H1 (cell line): ENCODE measurements at regions not wholly inside any gene's neighbourhood (a gene's known extent, or its start where the extent isn't known, plus 50 kb on each side); places are given as distances from the start of the nearest gene placed in this dataset.
A peak's percentile ranks its signal among the peaks of the same experiment; 100 is the strongest.

Source experiments
- CTCF ChIA-PET: fragments of 300-600 bp; sonication (Branson Sonifier 250); formaldehyde crosslinking; loops from one replicate; lab custom pipeline; 2021; ENCODE audit not compliant: partially characterized antibody; lab: Charles Lee
- POLR2A ChIA-PET: fragments of 300-600 bp; sonication (Branson Sonifier 250); formaldehyde crosslinking; loops from one replicate; lab custom pipeline; 2021; ENCODE audit warnings: inconsistent platforms; ENCODE audit not compliant: partially characterized antibody; lab: Charles Lee
- DNase-seq, 2 experiments: peaks; one replicate each; pipeline versions ENCODE4 v3.0.0 to v3.0.0-alpha.2; 2010 to 2022; ENCODE audit warnings: low spot score in 2 of 2, low read depth in 1 of 2, mixed read lengths in 1 of 2
- FAIRE-seq: peaks from 2 replicates; lab custom pipeline; 2011; peaks lifted over from hg19 to GRCh38; lab: Jason Lieb, UNC
- H2AFZ ChIP-seq: 2 replicates; pipeline ENCODE4 v1.8.1; 2012; ENCODE audit warnings: low read length, inconsistent platforms
- H2AK5ac ChIP-seq: 2 replicates; pipeline ENCODE4 v1.6.1; 2013; ENCODE audit warnings: low read depth, low read length
- H2BK120ac ChIP-seq: replicated peaks from 2 replicates; pipeline ENCODE3; 2013; ENCODE audit warnings: low read depth, low read length, inconsistent platforms
- H2BK12ac ChIP-seq: 2 replicates; pipeline ENCODE4 v1.6.1; 2013; ENCODE audit warnings: low read depth, low read length
- H2BK15ac ChIP-seq: 2 replicates; pipeline ENCODE4 v1.6.1; 2013; ENCODE audit warnings: low read length
- H2BK20ac ChIP-seq: 2 replicates; pipeline ENCODE4 v1.6.1; 2013; ENCODE audit warnings: low read length
- H2BK5ac ChIP-seq: 2 replicates; pipeline ENCODE4 v1.6.1; 2013; ENCODE audit warnings: low read depth, low read length
- H3K14ac ChIP-seq: 2 replicates; pipeline ENCODE4 v1.6.1; 2013; ENCODE audit warnings: inconsistent platforms; ENCODE audit not compliant: insufficient read length
- H3K18ac ChIP-seq: 2 replicates; pipeline ENCODE4 v1.6.1; 2013; ENCODE audit warnings: low read length; ENCODE audit errors: extremely low read depth
- H3K23ac ChIP-seq: 2 replicates; pipeline ENCODE4 v1.6.1; 2013; ENCODE audit warnings: inconsistent platforms; ENCODE audit not compliant: insufficient read length
- H3K23me2 ChIP-seq: 2 replicates; pipeline ENCODE4 v1.6.1; 2013; ENCODE audit warnings: low read depth, low read length
- H3K27ac ChIP-seq: 2 replicates; pipeline ENCODE4 v1.6.1; 2011; ENCODE audit warnings: low read depth, low read length, inconsistent platforms
- H3K27me3 ChIP-seq, 4 experiments: replicated peaks in 1 of 4; 1 replicate in 1 of 4; 2 replicates in 3 of 4; pipeline versions ENCODE4 v1.6.1 to v1.8.1; 2011 to 2013; ENCODE audit warnings: low read length in 3 of 4, mild to moderate bottlenecking in 3 of 4, inconsistent platforms in 2 of 4, mixed read lengths in 2 of 4, moderate library complexity in 1 of 4; ENCODE audit not compliant: control insufficient read depth in 3 of 4, insufficient read depth in 3 of 4; ENCODE audit errors: extremely low read depth in 1 of 4
- H3K36me3 ChIP-seq, 4 experiments: 2 replicates each; pipeline versions ENCODE4 v1.6.1 to v1.8.1; 2011 to 2013; ENCODE audit warnings: mild to moderate bottlenecking in 4 of 4, low read length in 3 of 4, moderate library complexity in 2 of 4, control low read depth in 1 of 4, inconsistent platforms in 1 of 4; ENCODE audit not compliant: insufficient read depth in 4 of 4, control insufficient read depth in 2 of 4
- H3K4ac ChIP-seq: replicated peaks from 2 replicates; pipeline ENCODE3; 2013; ENCODE audit warnings: low read length, low read depth, mixed read lengths, inconsistent platforms; ENCODE audit not compliant: insufficient read length
- H3K4me1 ChIP-seq, 4 experiments: replicated peaks in 1 of 4; 1 replicate in 1 of 4; 2 replicates in 3 of 4; pipeline versions ENCODE4 v1.6.1 to v1.8.1; 2011 to 2013; ENCODE audit warnings: low read length in 3 of 4, inconsistent platforms in 2 of 4, mixed read lengths in 1 of 4; ENCODE audit not compliant: insufficient read depth in 4 of 4, control insufficient read depth in 3 of 4
- H3K4me2 ChIP-seq, 2 experiments: 2 replicates each; pipeline versions ENCODE4 v1.6.1 to v1.8.1; 2011 to 2013; ENCODE audit warnings: low read depth in 2 of 2, low read length in 2 of 2, control low read depth in 1 of 2, inconsistent platforms in 1 of 2, mild to moderate bottlenecking in 1 of 2; ENCODE audit not compliant: insufficient read depth in 1 of 2
- H3K4me3 ChIP-seq, 4 experiments: fragments of 200-600, 300-600 bp in 1 of 4; sonication (generic), shearing (Covaris generic), sonication (Bioruptor Twin) in 1 of 4; 2 replicates each; pipeline versions ENCODE4 v1.5.1 to v1.8.1; 2011 to 2016; ENCODE audit warnings: low read length in 4 of 4, low read depth in 3 of 4, control low read depth in 2 of 4, inconsistent platforms in 2 of 4, mild to moderate bottlenecking in 2 of 4, mixed read lengths in 1 of 4, moderate library complexity in 1 of 4; ENCODE audit not compliant: insufficient read depth in 2 of 4; ENCODE audit errors: extremely low read depth in 1 of 4
- H3K56ac ChIP-seq: replicated peaks from 2 replicates; pipeline ENCODE3; 2013; ENCODE audit warnings: low read depth, mild to moderate bottlenecking, mixed read lengths, low read length, inconsistent platforms; ENCODE audit not compliant: insufficient read length
- H3K79me1 ChIP-seq: 2 replicates; pipeline ENCODE4 v1.6.1; 2013; ENCODE audit warnings: low read depth, low read length, control low read depth
- H3K79me2 ChIP-seq, 2 experiments: 2 replicates each; pipeline versions ENCODE4 v1.6.1 to v1.8.1; 2012 to 2013; ENCODE audit warnings: low read length in 2 of 2, mild to moderate bottlenecking in 2 of 2, inconsistent platforms in 1 of 2; ENCODE audit not compliant: insufficient read depth in 2 of 2, control insufficient read depth in 1 of 2
- H3K9ac ChIP-seq, 4 experiments: replicated peaks in 1 of 4; 1 replicate in 1 of 4; 2 replicates in 3 of 4; pipeline versions ENCODE4 v1.6.1 to v1.8.1; 2011 to 2013; ENCODE audit warnings: low read depth in 3 of 4, low read length in 3 of 4, control low read depth in 2 of 4, mild to moderate bottlenecking in 2 of 4, moderate library complexity in 2 of 4, inconsistent platforms in 1 of 4; ENCODE audit errors: extremely low read depth in 1 of 4
- H3K9me3 ChIP-seq, 2 experiments: 2 replicates each; pipeline versions ENCODE4 v1.6.1 to v1.8.1; 2012 to 2013; ENCODE audit warnings: mild to moderate bottlenecking in 2 of 2, moderate library complexity in 2 of 2, control low read depth in 1 of 2, inconsistent platforms in 1 of 2, low read depth in 1 of 2, low read length in 1 of 2, mixed read lengths in 1 of 2; ENCODE audit not compliant: insufficient read depth in 2 of 2
- H4K20me1 ChIP-seq, 2 experiments: replicated peaks in 1 of 2; 2 replicates each; pipeline versions ENCODE3 to v1.8.1; 2011 to 2013; ENCODE audit warnings: inconsistent platforms in 2 of 2, low read length in 2 of 2, mild to moderate bottlenecking in 1 of 2; ENCODE audit not compliant: insufficient read depth in 2 of 2, control insufficient read depth in 1 of 2
- H4K5ac ChIP-seq: 2 replicates; pipeline ENCODE4 v1.6.1; 2013; ENCODE audit warnings: low read length, low read depth, mixed read lengths, inconsistent platforms; ENCODE audit not compliant: insufficient read length
- H4K8ac ChIP-seq: 2 replicates; pipeline ENCODE4 v1.8.0; 2013; ENCODE audit warnings: mild to moderate bottlenecking, moderate library complexity, low read length, inconsistent platforms; ENCODE audit not compliant: insufficient read depth; ENCODE audit errors: extremely low read depth
- H4K91ac ChIP-seq: replicated peaks from 2 replicates; pipeline ENCODE3; 2013; ENCODE audit warnings: low read length, mixed read lengths, inconsistent platforms; ENCODE audit not compliant: insufficient read length
- ASH2L ChIP-seq: fragments of 200-600, 300-600 bp; sonication (generic); IDR thresholded peaks from one replicate; pipeline ENCODE4 v1.7.1; 2017; ENCODE audit warnings: low read length
- ATF3 ChIP-seq: IDR thresholded peaks from 2 replicates; pipeline ENCODE4 v1.6.1; 2011; ENCODE audit warnings: low read depth, mild to moderate bottlenecking, low read length; ENCODE audit not compliant: insufficient read depth
- CTBP2 ChIP-seq: IDR thresholded peaks from 2 replicates; pipeline ENCODE4 v1.7.0; 2011; ENCODE audit warnings: borderline replicate concordance, mild to moderate bottlenecking, moderate library complexity, mixed read lengths, low read length; ENCODE audit not compliant: insufficient read depth, insufficient read length
- EGR1 ChIP-seq: IDR thresholded peaks from 2 replicates; pipeline ENCODE4 v1.6.1; 2011; ENCODE audit warnings: low read depth, low read length, borderline replicate concordance
- NRF1 ChIP-seq: IDR thresholded peaks from 2 replicates; pipeline ENCODE4 v1.6.1; 2011; ENCODE audit warnings: mild to moderate bottlenecking, low read depth, low read length, improper control_type of control experiment
- PHF8 ChIP-seq: fragments of 200-600 bp; sonication (generic); conservative IDR thresholded peaks from 2 replicates; pipeline ENCODE4 v1.7.1; 2012; ENCODE audit warnings: low read depth, mild to moderate bottlenecking, inconsistent platforms, low read length, moderate library complexity
- POLR2AphosphoS5 ChIP-seq: IDR thresholded peaks from 2 replicates; pipeline ENCODE4 v1.6.1; 2011; ENCODE audit warnings: low read depth, low read length
- RFX5 ChIP-seq: IDR thresholded peaks from 2 replicates; pipeline ENCODE4 v1.6.1; 2011; ENCODE audit warnings: low read depth, low read length, improper control_type of control experiment, borderline replicate concordance
- SIN3A ChIP-seq, 2 experiments: IDR thresholded peaks in 1 of 2; conservative IDR thresholded peaks in 1 of 2; 2 replicates each; pipeline ENCODE4 v1.6.1; 2011 to 2012; ENCODE audit warnings: low read length in 2 of 2, improper control_type of control experiment in 1 of 2, low read depth in 1 of 2, mild to moderate bottlenecking in 1 of 2
- SIRT6 ChIP-seq: IDR thresholded peaks from one replicate; pipeline ENCODE4 v1.7.1; 2012; ENCODE audit warnings: low read length, inconsistent platforms
- SP2 ChIP-seq: IDR thresholded peaks from 2 replicates; pipeline ENCODE4 v1.6.1; 2012; ENCODE audit warnings: mild to moderate bottlenecking, low read length, inconsistent platforms
- SUZ12 ChIP-seq: fragments of 200-600 bp; sonication (generic); IDR thresholded peaks from 2 replicates; pipeline ENCODE4 v1.6.1; 2012; ENCODE audit warnings: mild to moderate bottlenecking, inconsistent platforms, low read length, moderate library complexity, mixed read lengths
- USF2 ChIP-seq: IDR thresholded peaks from 2 replicates; pipeline ENCODE4 v1.6.1; 2011; ENCODE audit warnings: low read length, improper control_type of control experiment
- YY1 ChIP-seq: IDR thresholded peaks from 2 replicates; pipeline ENCODE4 v1.6.1; 2011; ENCODE audit warnings: low read depth, mild to moderate bottlenecking, low read length
- WGBS, 2 experiments: shearing (Covaris generic) in 1 of 2; methylation state at CpG; one replicate each; pipeline versions ENCODE4 v1.1.6 to v1.1.7; 2013 to 2015; ENCODE audit warnings: low lambda C conversion rate in 2 of 2, mixed read lengths in 2 of 2, inconsistent platforms in 1 of 2, low coverage in 1 of 2, missing lambda C conversion rate in 1 of 2; ENCODE audit not compliant: insufficient replicate concordance in 2 of 2, insufficient coverage in 1 of 2, insufficient read length in 1 of 2; ENCODE audit errors: extremely low coverage in 1 of 2, missing lambda C conversion rate in 1 of 2; 5-methylcytosine and 5-hydroxymethylcytosine counted together

GRCh38 chr2:129927696-129928095 is 51.8 kb upstream of the RAB6C start:
- H4K8ac ChIP-seq: no peak overlapping the region
- no peaks in the 10 kb centered on the region for H3K36me3 ChIP-seq
- H3K79me1 ChIP-seq: no peaks in the 10 kb centered on the region
- POLR2A ChIA-PET: no interaction called here
- H2BK5ac ChIP-seq: no peak overlapping the region
- no peak overlapping the region for H2AFZ ChIP-seq
- TF ChIP-seq PHF8 (no peak), SIN3A (conservative IDR thresholded peaks at IDR 0.05 in 1 of 2, IDR thresholded peaks at IDR 0.05 in 1 of 2; ENCODE audit: low read depth in 1 of 2, low read length in 2 of 2) (no peak), RFX5 (no peak), POLR2AphosphoS5 (no peak), USF2 (no peak), ASH2L (no peak), YY1 (no peak), CTBP2 (no peak), NRF1 (no peak), SP2 (no peak), ATF3 (no peak), SUZ12 (no peak), EGR1 (no peak), SIRT6 (no peak)
- TF ChIP-seq, all 59 proteins: peak for 0
- no peak overlapping the region for H3K14ac ChIP-seq
- H2BK120ac ChIP-seq: no peak overlapping the region
- H3K4ac ChIP-seq: no peak overlapping the region
- H3K18ac ChIP-seq: no peak overlapping the region
- no peaks in the 10 kb centered on the region for H3K9me3 ChIP-seq
- H3K27ac ChIP-seq: no peak overlapping the region
- no peaks in the 10 kb centered on the region for H4K20me1 ChIP-seq
- no peak overlapping the region for H4K91ac ChIP-seq
- H2AK5ac ChIP-seq: no peak overlapping the region
- no peak overlapping the region for H4K5ac ChIP-seq
- CTCF ChIA-PET: no interaction called here
- no peak overlapping the region for H3K23ac ChIP-seq
- WGBS, 2 experiments: 88% methylated on average over 1 of the region's 1 CpG; no CpG with 5 or more reads in 1 of the 2 experiments
- H3K4me2 ChIP-seq: no peak overlapping the region
- peaks cover 9% of the 10 kb centered on the region for H3K23me2 ChIP-seq
- peak in 1 of 2 experiments; percentile 8 for DNase-seq
- no peaks in the 10 kb centered on the region for H3K79me2 ChIP-seq
- H3K9ac ChIP-seq: no peak overlapping the region
- no peak overlapping the region for H2BK12ac ChIP-seq
- no peak overlapping the region for H2BK20ac ChIP-seq
- H3K56ac ChIP-seq: no peak overlapping the region
- peaks cover 0 to 4% (median 2%) of the 10 kb centered on the region in 4 experiments; a peak in 2 of 7 replicates for H3K27me3 ChIP-seq
- no peak overlapping the region for H3K4me3 ChIP-seq
- H3K4me1 ChIP-seq: peaks cover 0 to 11% (median 5%) of the 10 kb centered on the region in 4 experiments; a peak in 5 of 7 replicates
- H2BK15ac ChIP-seq: no peak overlapping the region
- FAIRE-seq: no peak
